Brain microvascular endothelial cell (primary cell): ENCODE measurements at regions not wholly inside any gene's neighbourhood (a gene's known extent, or its start where the extent isn't known, plus 50 kb on each side); places are given as distances from the start of the nearest gene placed in this dataset.

Experiments used
- DNase-seq: peaks from one replicate; pipeline ENCODE4 v3.0.0-alpha.2; 2020
- H3K27ac ChIP-seq: fragments of 250-450 bp; sonication (Bioruptor Pico); 2 replicates; pipeline ENCODE4 v1.5.1; 2020; ENCODE audit warnings: mild to moderate bottlenecking, moderate library complexity
- H3K27me3 ChIP-seq: fragments of 250-450 bp; sonication (Bioruptor Pico); replicated peaks from 2 replicates; pipeline ENCODE4 v1.5.1; 2020; ENCODE audit warnings: mild to moderate bottlenecking
- H3K36me3 ChIP-seq: fragments of 250-450 bp; sonication (Bioruptor Pico); replicated peaks from 2 replicates; pipeline ENCODE4 v1.5.1; 2020; ENCODE audit warnings: mild to moderate bottlenecking
- H3K4me3 ChIP-seq: 2 replicates; pipeline ENCODE4 v1.5.1; 2011; ENCODE audit warnings: low read depth, mild to moderate bottlenecking, control low read depth, low read length, moderate library complexity
- CTCF ChIP-seq: IDR thresholded peaks from 2 replicates; pipeline ENCODE4 v1.5.1; 2011; ENCODE audit warnings: low read depth, mild to moderate bottlenecking, moderate library complexity, low read length, control low read depth, inconsistent platforms; ENCODE audit errors: missing control alignments
- in situ Hi-C: cut with HindIII; loops from 2 replicates; pipeline ENCODE4 v1.10.0; 2017; ENCODE audit warnings: low sequenced_read_pairs, low pct_ligation_motif_present

DNA sequence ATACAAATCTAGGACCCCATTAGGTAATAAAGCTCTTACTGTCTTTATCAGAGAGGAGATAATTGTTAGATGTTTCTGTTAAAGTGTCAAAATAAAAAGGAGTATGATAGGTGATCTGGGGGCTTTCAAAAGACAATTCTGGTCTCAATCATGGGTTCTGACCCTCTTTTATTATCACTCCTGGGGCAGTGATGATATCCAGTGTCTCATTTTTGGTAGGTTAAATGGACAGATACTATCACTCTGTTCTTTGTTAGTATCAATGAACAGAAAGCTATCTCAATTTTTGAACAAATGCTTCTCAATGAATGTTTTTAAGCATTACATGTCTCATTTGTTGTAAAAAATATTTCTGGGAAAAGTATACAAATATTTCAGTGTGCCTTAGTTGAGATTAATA, 405.9 kb downstream of the MLLT3 start:
- Histone ChIP-seq H3K36me3 (no peaks in the 10 kb centered on the region), H3K4me3 (no peak overlapping the region), H3K27ac (no peak overlapping the region), H3K27me3 (no peaks in the 10 kb centered on the region)
- no peak for DNase-seq
- in situ Hi-C loops: no loop called here
- TF ChIP-seq CTCF: no peak

DNA sequence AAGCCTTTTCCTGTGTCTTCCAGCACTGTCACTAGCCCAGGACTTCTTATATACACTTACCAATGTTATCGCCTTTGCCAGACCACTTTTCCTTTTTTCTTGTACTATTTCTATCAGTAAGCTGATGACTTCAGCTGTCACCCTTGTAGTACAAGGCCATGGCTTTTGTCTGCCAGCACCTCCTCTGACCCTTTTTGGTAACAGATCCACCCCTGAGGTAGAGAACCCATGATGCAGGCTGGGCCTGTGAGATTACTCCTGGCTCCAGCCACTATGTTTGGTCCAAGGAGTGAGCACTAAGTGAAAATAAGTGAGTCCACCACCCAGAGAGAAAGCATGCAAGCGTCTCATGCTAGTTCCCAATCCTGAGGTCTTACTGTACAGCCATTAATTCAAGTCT, 406.7 kb downstream of the MLLT3 start:
- H3K27me3 ChIP-seq: no peaks in the 10 kb centered on the region
- in situ Hi-C loops: no loop called here
- H3K4me3 ChIP-seq: no peak overlapping the region
- no peak for TF ChIP-seq CTCF
- no peaks in the 10 kb centered on the region for H3K36me3 ChIP-seq
- no peak for DNase-seq
- no peak overlapping the region for H3K27ac ChIP-seq

DNA sequence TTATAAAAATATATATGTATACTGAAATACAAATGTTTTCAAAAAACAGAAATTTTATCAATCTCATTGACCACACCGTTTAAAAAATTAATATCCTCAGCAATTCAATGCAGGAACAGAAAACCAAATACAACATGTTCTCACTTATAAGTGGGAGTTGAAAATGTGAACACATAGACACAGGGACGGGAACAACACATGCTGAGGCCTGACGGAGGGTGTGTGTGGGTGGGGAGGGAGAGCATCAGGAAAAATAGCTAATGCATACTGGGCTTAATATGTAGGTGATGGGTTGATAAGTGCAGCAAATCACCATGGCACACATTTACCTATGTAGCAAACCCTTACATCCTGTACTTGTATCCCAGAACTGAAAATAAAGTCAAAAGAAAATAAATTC, 409.5 kb downstream of the MLLT3 start:
- DNase-seq: no peak
- H3K4me3 ChIP-seq: no peak overlapping the region
- TF ChIP-seq CTCF: no peak
- in situ Hi-C loops: no loop called here
- H3K36me3 ChIP-seq: no peaks in the 10 kb centered on the region
- H3K27ac ChIP-seq: no peak overlapping the region
- no peaks in the 10 kb centered on the region for H3K27me3 ChIP-seq

DNA sequence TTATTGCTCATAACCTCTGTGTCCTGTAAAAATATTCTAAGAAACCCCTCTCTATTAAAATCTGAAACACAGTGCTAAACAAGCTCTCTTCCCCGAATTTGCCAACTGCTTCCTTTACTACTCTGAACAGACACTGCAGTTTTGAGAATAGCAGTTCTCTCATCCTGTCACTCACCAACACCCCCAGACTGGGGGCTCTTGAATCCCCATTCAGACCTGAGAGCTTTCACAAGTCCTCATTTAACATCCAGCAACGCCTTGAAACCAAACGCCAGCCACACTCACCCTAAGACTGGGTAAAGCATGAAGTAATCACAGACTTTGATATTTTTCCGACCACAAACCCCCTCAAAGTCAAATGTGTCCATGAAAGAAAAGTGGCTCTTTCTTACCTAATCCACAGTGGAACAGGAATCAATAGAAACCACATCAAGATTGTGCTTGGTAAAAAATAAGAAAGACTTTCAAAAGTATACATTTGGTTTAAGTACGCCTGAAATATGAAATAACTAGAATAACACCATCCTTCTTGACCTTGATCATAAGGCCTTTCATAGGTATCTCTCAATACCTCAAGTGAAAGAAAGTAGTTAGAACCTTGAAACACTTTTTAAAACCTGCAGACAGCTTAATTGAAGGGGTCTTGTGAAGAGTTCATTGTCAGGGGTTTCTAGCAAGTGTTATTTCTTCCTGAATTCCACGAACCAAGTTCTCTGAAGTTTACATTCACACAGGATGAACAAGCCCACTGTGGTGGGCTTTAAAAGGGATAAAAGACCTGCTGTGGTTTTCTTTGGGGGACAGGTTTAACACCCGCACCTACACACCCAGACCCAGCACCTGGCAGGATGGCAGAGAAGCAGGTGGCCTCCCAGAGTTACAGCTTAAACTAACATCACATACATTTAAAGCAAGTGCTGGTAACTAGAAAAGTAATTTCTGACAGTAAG, 412.6 kb downstream of the MLLT3 start:
- Histone ChIP-seq H3K27ac (no peak overlapping the region), H3K4me3 (no peak overlapping the region), H3K27me3 (no peaks in the 10 kb centered on the region), H3K36me3 (no peaks in the 10 kb centered on the region)
- TF ChIP-seq CTCF: no peak
- DNase-seq: no peak
- in situ Hi-C loops: no loop called here

DNA sequence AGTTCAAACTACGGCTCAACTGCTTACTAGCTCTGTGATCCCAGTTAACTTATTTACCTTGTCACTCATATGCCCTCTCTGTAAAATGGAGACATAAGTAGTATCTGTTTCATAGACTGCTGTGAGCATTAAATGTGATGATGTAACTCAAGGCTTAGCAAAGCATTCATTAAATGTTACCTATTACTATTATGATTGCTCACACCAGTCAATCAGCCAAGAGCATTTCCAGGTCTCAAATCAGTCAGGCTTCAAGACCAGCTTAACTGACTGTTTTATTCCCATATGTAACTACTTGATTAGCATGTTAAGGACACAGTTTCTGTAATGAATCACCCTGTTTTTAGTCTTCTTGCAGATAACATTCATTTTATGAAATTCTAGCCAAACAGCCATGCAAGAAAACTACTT, 413.3 kb downstream of the MLLT3 start:
- in situ Hi-C loops: no loop called here
- Histone ChIP-seq H3K27me3 (no peaks in the 10 kb centered on the region), H3K27ac (no peak overlapping the region), H3K4me3 (no peak overlapping the region), H3K36me3 (no peaks in the 10 kb centered on the region)
- no peak for DNase-seq
- no peak for TF ChIP-seq CTCF
